ENCODE measurements at regions not wholly inside any gene's neighbourhood (a gene's known extent, or its start where the extent isn't known, plus 50 kb on each side); places are given as distances from the start of the nearest gene placed in this dataset.

GRCh38 chr16:85206472-85207356 is 94.4 kb upstream of the CIBAR2 start:
- no peak for DNase-seq (ENCODE audit: low read depth)

DNA sequence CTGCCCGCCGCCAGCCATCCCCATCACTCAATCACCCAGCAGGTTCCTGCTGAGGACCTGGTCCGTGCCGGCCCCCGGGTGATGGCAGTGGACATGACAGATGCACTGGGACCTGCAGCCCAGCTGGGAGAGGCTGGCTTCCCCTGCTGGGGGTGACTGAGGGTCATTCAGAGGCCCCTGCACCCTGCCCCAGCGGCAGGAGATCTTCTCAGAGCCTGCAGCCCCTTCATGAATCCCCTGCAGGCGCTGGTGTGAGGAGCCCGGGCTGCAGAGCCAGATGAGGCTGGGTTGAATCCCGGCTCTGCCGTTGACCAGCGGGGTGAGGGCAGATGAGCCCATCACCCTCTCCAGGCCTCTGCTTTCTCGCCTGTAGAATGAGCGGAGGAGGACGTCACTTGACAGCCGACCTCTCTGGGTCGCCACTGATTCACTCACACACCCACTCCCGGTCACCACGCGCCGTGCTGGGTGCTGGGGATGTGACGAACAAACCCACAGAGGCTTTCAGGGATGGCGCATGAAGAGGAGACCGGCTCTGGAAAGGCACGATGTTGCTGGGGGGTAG is 95.2 kb upstream of the CIBAR2 start:
- Histone ChIP-seq H3K36me3 (ENCODE audit: control insufficient read depth, insufficient read depth, low read length) (no peaks in the 10 kb centered on the region), H3K27me3 (ENCODE audit: control insufficient read depth, insufficient read depth, low read length) (peaks cover 8% of the 10 kb centered on the region), H3K4me3 (ENCODE audit: low read depth, low read length) (no peak overlapping the region)
- TF ChIP-seq CTCF (IDR thresholded peaks at IDR 0.05; ENCODE audit: insufficient read depth, low read length, poor library complexity, severe bottlenecking), result no peak
- no peak for DNase-seq (ENCODE audit: low read depth)

More at GRCh38 chr16:85206472-85207356, 94.4 kb upstream of the CIBAR2 start:
- Histone ChIP-seq H3K4me3 (ENCODE audit: low read depth, low read length) (no peak overlapping the region), H3K36me3 (ENCODE audit: control insufficient read depth, insufficient read depth, low read length) (no peaks in the 10 kb centered on the region), H3K27me3 (ENCODE audit: control insufficient read depth, insufficient read depth, low read length) (peaks cover 8% of the 10 kb centered on the region)
- TF ChIP-seq CTCF (IDR thresholded peaks at IDR 0.05; ENCODE audit: insufficient read depth, low read length, poor library complexity, severe bottlenecking), result no peak

- H3K36me3 ChIP-seq (ENCODE audit: control insufficient read depth, insufficient read depth, low read length), result no peaks in the 10 kb centered on the region
- no peak overlapping the region for H3K4me3 ChIP-seq (ENCODE audit: low read depth, low read length)
- no peak for DNase-seq (ENCODE audit: low read depth)
- peaks cover 8% of the 10 kb centered on the region for H3K27me3 ChIP-seq (ENCODE audit: control insufficient read depth, insufficient read depth, low read length)
- TF ChIP-seq CTCF (IDR thresholded peaks at IDR 0.05; ENCODE audit: insufficient read depth, low read length, poor library complexity, severe bottlenecking), result no peak
Measured at GRCh38 chr16:85208181-85208580, 95.9 kb upstream of the CIBAR2 start.

DNA sequence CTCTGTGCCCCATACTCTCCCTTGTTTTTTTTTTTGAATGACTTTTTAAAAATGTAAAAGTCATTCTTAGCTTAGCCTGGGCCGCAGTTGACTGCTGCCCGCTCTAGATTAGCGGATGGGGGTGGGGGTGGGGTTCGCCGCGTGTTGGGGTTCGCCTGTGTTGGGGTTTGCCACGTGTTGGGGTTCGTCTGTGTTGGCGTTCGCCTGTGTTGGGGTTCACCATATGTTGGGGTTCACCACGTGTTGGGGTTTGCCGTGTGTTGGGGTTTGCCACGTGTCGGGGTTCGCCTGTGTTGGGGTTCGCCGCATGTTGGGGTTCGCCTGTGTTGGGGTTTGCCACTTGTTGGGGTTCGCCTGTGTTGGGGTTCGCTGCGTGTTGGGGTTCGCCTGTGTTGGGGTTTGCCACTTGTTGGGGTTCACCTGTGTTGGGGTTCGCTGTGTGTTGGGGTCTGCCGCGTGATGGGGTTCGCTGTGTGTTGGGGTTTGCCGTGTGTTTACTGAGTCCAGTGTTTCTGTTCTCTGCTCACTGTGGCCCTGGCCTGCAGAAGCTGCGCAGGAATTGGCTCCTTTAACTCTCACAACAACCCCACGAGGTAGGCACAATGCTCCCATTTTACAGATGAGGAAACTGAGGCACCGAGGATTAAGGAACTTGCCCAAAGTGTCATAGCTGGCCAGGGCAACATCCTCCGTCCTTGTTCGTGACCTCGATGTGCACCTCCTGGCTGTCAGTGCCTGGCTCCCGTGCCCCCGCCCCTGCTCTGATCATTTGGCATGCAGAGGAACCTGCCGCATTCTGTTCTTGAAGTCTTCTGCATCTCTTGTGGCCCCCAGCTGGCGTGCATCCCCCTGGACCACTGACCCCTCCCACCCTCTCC is 96.6 kb upstream of the CIBAR2 start:
- Histone ChIP-seq H3K27me3 (ENCODE audit: control insufficient read depth, insufficient read depth, low read length) (peaks cover 8% of the 10 kb centered on the region), H3K4me3 (ENCODE audit: low read depth, low read length) (no peak overlapping the region), H3K36me3 (ENCODE audit: control insufficient read depth, insufficient read depth, low read length) (no peaks in the 10 kb centered on the region)
- no peak for TF ChIP-seq CTCF (IDR thresholded peaks at IDR 0.05; ENCODE audit: insufficient read depth, low read length, poor library complexity, severe bottlenecking)
- no peak for DNase-seq (ENCODE audit: low read depth)

DNA sequence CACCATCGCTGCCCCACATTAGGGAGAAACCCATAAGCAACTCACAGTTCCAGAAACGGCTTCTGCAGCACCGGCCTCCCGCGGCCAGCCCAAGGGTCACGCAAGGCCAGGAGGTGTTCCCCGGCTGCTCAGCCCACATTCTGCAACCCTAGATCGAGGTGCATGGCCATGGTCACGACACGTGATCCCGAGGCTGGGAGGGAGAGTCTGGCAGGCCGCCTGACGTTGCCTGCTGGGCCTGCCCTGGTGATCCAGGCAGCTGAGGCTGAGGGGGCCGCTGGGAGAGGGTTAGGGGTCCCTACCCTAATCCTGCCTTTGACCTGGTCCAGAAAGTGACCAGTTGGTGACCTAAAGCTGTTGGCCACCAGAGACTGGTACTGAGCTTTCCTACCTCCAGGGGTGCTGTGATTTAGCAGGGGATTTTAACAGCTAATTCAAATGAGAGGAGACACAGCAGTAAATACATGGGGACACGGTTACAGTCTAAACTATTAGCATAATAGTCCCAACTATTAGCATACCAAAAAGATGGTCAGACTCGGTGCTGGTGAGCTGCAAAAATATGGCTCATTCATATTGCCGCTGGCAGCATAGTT is 97.4 kb upstream of the CIBAR2 start:
- TF ChIP-seq CTCF (IDR thresholded peaks at IDR 0.05; ENCODE audit: insufficient read depth, low read length, poor library complexity, severe bottlenecking), result no peak
- no peak overlapping the region for H3K4me3 ChIP-seq (ENCODE audit: low read depth, low read length)
- H3K36me3 ChIP-seq (ENCODE audit: control insufficient read depth, insufficient read depth, low read length), result no peaks in the 10 kb centered on the region
- H3K27me3 ChIP-seq (ENCODE audit: control insufficient read depth, insufficient read depth, low read length), result peaks cover 8% of the 10 kb centered on the region
- DNase-seq (ENCODE audit: low read depth), result no peak

Data from kidney epithelial cell (primary cell).